AG08396 (cell line): ENCODE measurements at regions not wholly inside any gene's neighbourhood (a gene's known extent, or its start where the extent isn't known, plus 50 kb on each side); places are given as distances from the start of the nearest gene placed in this dataset.

Source experiments
- DNase-seq: peaks from one replicate; pipeline ENCODE4 v3.0.0; 2012; ENCODE audit warnings: low spot score, mixed read lengths

DNA sequence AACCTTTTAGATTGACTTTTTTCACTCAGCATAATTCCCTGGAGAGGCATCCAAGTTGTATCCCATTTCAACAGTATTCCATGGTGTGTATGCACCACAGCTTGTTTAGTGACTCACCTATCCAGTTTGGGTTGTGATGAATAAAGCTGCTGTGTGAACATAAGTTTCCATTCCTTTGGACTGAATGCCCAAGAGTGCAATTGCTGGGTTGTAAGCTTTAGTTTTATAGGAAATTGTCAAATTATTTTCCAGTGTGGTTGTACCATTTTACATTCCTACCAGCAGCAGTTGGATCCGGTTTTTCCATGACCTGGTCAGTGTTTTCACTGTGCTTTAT is 60.9 kb upstream of the TMED7 start:
- DNase-seq = peak; percentile 17

- DNase-seq = no peak
Observed at GRCh38 chr5:115686051-115686737, 60.4 kb upstream of the TMED7 start.

DNA sequence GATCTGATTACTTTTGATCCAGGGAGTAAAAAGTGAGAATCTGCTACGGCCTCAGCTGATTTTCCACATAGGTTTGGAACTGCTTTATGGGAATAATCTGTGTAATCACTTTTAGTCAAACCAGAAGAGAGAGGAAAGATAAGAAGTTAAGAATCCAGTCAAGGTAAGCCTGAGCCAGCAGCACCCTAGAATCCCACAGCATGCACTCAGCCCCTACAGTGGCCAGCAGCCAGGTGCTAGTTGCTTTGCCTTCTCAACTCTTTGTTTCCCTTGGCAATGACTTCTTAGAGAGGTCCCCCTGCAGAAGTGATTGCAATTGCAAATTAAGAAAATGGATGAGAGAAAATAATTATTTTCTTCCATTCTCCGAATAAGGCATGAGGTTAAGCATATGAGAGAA is 59.7 kb upstream of the TMED7 start:
- DNase-seq = no peak

GRCh38 chr5:115684513-115685037 is 58.7 kb upstream of the TMED7 start:
- no peak for DNase-seq

- no peak for DNase-seq
Observed at GRCh38 chr5:115683081-115683480, 57.2 kb upstream of the TMED7 start.
